ENCODE measurements at regions not wholly inside any gene's neighbourhood (a gene's known extent, or its start where the extent isn't known, plus 50 kb on each side); places are given as distances from the start of the nearest gene placed in this dataset.

DNA sequence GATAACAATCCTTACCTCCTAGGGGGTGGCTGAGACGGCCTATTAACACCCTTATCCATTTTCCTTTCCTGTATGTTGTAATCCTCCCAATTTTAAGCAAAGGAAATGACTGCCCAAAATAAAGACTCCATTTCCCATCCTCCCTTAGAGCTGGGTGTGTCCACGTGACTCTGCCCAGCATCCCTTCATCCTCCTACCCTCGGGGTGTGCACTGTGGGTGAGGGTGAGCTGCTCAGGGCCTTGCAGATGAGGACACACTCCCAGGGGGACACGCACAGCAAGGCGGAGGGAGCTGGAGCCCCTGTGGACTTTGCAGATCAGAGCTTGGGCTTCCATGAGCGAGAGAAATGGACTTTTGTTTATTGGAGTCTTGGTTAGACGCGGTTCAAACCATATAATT is 186.8 kb downstream of the IRF8 start:
- no peak for TF ChIP-seq FOXM1 (IDR thresholded peaks at IDR 0.05; ENCODE audit: borderline replicate concordance, low read depth)
- no peak for TF ChIP-seq CEBPB (IDR thresholded peaks at IDR 0.05)
- TF ChIP-seq, protein P1, sequence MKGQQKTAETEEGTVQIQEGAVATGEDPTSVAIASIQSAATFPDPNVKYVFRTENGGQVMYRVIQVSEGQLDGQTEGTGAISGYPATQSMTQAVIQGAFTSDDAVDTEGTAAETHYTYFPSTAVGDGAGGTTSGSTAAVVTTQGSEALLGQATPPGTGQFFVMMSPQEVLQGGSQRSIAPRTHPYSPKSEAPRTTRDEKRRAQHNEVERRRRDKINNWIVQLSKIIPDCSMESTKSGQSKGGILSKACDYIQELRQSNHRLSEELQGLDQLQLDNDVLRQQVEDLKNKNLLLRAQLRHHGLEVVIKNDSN (IDR thresholded peaks at IDR 0.05) = peak; percentile 40
- TF ChIP-seq NFIC (IDR thresholded peaks at IDR 0.05) = no peak
- no peak for TF ChIP-seq TAF1 (IDR thresholded peaks at IDR 0.05; ENCODE audit: low read depth)
- no peak for TF ChIP-seq REST (IDR thresholded peaks at IDR 0.05; ENCODE audit: low read depth)

DNA sequence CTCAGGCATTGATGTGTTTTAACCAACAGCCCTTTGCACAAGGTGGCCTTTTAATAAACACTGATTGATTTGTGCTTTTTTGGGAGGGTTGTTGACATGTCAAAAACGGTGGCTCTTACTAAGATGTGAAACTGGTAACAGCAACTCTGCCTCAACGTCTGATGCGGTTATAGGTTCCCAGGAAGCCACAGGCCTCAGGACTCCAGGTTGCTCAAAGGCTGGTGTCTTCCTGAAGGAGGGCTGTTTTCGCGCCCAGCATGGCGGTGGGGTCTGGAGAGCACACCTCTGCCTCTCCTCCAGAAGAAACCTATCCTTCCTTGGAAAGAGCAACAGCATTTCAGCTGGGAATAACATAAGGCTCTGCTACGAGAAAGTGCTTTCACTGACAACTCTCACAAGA is 187.5 kb downstream of the IRF8 start:
- TF ChIP-seq CREB1 (IDR thresholded peaks at IDR 0.05; ENCODE audit: low read depth) (no peak), YY1 (IDR thresholded peaks at IDR 0.05; ENCODE audit: low read depth) (no peak), NFIC (IDR thresholded peaks at IDR 0.05) (no peak), FOXM1 (IDR thresholded peaks at IDR 0.05; ENCODE audit: borderline replicate concordance, low read depth) (no peak), TCF12 (IDR thresholded peaks at IDR 0.05; ENCODE audit: low read depth) (no peak), TAF1 (IDR thresholded peaks at IDR 0.05; ENCODE audit: low read depth) (no peak), EGR1 (IDR thresholded peaks at IDR 0.05) (no peak), REST (IDR thresholded peaks at IDR 0.05; ENCODE audit: low read depth) (no peak), ZBTB7A (IDR thresholded peaks at IDR 0.05; ENCODE audit: low read depth) (no peak)
- TF ChIP-seq, protein P1 (IDR thresholded peaks at IDR 0.05) = no peak

DNA sequence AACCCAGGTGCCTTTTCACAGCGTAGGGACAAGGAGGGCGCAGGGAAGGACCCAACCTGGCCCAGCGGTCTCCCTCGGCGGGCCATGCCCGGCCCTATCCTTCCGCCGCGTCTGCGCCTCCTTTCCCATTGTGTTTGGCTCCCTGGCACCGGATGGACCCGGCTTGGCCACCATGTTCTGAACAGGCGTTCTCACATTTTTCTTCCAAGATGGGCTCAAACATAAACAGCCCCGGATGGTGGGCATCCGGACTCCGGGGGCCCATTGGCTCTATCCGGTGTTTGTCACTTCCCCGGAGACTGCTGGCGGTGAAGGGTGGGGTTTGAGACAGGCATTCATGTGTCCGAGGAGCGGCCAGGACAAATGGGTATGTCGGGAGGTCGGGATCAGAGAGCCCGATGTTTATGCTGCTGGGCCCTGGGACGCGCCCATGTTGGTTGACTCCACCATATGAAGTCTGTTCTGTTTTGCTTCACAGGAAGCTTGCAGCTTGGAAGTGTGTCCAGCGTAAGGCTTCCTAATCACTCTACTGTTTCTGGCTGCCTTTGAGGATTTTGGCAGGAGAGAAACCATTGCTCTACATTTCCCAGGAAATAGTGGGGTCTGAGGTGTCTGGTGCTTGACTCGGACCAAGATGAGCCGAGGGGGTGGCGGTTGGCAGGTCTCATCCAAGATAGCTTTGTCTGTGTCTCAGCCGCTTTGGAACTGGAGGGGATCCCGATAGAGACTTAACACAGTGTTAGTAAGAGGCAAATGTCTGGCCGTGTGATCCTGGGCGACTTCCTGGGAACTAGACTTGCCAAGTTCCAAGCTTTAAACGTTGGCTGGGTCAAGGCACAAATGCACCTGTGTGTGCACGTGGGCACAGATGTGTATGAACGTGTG is 188.3 kb downstream of the IRF8 start:
- TF ChIP-seq, protein P2, sequence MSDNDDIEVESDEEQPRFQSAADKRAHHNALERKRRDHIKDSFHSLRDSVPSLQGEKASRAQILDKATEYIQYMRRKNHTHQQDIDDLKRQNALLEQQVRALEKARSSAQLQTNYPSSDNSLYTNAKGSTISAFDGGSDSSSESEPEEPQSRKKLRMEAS (IDR thresholded peaks at IDR 0.05) = no peak
- TF ChIP-seq TEAD4 (IDR thresholded peaks at IDR 0.05) (no peak), EGR1 (IDR thresholded peaks at IDR 0.05) (no peak), CEBPB (IDR thresholded peaks at IDR 0.05) (no peak), NFIC (IDR thresholded peaks at IDR 0.05) (no peak), TAF1 (IDR thresholded peaks at IDR 0.05; ENCODE audit: low read depth) (no peak), REST (IDR thresholded peaks at IDR 0.05; ENCODE audit: low read depth) (no peak)

GRCh38 chr16:86087896-86088230 is 188.9 kb downstream of the IRF8 start:
- TF ChIP-seq EGR1 (IDR thresholded peaks at IDR 0.05) (no peak), YY1 (IDR thresholded peaks at IDR 0.05; ENCODE audit: low read depth) (no peak), CEBPB (IDR thresholded peaks at IDR 0.05) (no peak), CREB1 (IDR thresholded peaks at IDR 0.05; ENCODE audit: low read depth) (no peak), ZBTB7A (IDR thresholded peaks at IDR 0.05; ENCODE audit: low read depth) (no peak), NFIC (IDR thresholded peaks at IDR 0.05) (no peak), TEAD4 (IDR thresholded peaks at IDR 0.05) (no peak), TCF12 (IDR thresholded peaks at IDR 0.05; ENCODE audit: low read depth) (no peak)
- TF ChIP-seq, protein P1 (IDR thresholded peaks at IDR 0.05) = no peak

DNA sequence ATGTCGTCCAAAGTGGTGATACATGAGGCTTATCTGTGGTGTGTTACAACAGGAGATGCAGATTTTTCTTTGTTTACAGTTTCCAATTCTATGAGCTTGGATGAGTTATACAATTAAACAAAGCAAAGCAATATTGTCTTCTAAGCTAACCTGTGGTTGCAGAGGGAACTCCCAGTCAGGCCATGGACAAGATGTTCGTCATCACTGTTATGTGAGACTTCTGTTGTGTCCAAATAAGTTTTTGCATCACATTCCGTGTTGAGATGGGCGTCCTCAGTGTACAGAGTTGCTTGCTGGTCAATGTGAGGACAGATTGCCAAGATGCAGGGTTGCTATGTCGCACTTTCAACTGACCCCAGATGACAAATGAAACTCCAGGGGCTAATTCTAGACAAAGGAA is 189.3 kb downstream of the IRF8 start:
- TF ChIP-seq EGR1 (IDR thresholded peaks at IDR 0.05) (no peak), EP300 (IDR thresholded peaks at IDR 0.05; ENCODE audit: borderline replicate concordance) (no peak), FOXM1 (IDR thresholded peaks at IDR 0.05; ENCODE audit: borderline replicate concordance, low read depth) (no peak), RAD21 (IDR thresholded peaks at IDR 0.05; ENCODE audit: low read depth) (no peak), TEAD4 (IDR thresholded peaks at IDR 0.05) (no peak)

Data from Ishikawa (cell line).